HG03108 (cell line): ENCODE measurements at regions not wholly inside any gene's neighbourhood (a gene's known extent, or its start where the extent isn't known, plus 50 kb on each side); places are given as distances from the start of the nearest gene placed in this dataset.
"Not testable (repeated sequence)": the region's sequence is repeated elsewhere in the genome, so short reads cannot be mapped to it uniquely, and the experiment has no call there.

Experiments
- ATAC-seq: cut with Tn5 transposase; IDR thresholded peaks from one replicate; pipeline ENCODE4 v1.9.1; 2021; ENCODE audit warnings: moderate library complexity; ENCODE audit not compliant: unreplicated experiment

DNA sequence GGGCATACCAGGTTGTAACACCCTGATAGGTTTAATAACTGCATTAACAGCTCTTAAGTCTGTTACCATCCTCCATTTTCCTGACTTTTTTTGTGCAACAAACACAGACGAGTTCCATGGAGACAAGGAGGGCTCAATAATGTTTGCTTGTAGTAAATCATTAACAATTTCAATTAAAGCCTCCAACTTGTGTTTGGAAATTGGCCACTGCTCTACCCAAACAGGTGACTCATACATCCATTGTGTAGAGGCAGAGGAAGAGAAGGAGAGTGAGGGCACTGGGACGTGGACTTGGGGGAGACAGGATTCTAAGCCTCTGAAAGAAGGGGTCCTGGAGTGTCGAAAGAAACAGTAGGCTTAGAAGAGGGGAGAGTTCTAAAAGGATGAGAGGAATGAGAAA lies 213.6 kb upstream of the KCNN2 start:
- no peak for ATAC-seq

DNA sequence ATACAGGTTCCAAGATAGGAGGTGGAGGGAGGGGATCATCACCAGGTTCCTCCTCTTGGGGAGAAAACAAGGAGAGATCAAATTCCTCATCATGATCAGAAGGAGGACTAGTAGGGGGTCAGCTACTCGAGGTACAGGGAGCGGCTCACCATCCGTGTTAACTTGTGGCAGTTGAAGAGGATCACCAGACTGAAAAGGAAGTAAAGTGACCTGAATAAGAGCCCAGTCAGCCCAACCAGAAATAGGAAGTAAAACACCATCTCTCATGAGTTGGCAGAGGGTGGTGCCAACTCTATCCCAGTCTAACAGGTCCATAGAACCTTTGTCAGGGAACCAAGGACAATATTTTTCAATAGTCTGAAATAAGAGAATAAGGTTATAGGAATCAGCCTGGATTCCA lies 213.1 kb upstream of the KCNN2 start:
- ATAC-seq = not testable (repeated sequence)

DNA sequence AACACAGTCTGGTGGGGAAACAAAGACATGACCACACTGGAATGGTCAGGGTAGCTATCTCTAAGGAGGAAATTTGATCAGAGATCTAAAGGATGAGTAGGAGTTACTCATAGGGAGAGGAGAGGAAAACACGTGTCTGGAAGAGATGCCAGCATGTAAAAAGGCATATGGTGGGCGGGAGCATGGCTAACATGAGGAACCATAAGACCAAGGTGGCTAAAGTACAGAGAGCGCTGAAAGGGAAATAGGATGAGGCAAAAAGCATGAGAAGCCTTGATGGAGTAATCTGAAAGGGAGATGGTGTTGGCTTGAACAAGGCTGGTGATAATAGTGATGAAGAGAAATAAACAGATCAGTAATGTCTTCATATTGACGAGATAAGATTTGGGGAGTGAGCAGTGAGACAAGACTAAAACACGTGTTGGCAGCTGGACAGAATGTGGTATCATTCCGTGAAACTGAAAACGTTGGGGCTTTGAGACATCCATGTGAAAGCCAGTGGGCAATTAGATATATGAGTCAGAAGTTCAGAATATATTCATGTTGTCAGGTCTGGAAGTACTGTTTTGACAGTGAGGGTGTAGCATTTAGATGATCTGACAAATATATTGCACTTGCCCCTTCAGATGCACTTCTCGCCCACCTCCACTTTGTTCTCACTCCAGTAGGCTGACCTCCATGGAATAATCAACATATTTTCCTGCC lies 209.1 kb upstream of the KCNN2 start:
- ATAC-seq = no peak

DNA sequence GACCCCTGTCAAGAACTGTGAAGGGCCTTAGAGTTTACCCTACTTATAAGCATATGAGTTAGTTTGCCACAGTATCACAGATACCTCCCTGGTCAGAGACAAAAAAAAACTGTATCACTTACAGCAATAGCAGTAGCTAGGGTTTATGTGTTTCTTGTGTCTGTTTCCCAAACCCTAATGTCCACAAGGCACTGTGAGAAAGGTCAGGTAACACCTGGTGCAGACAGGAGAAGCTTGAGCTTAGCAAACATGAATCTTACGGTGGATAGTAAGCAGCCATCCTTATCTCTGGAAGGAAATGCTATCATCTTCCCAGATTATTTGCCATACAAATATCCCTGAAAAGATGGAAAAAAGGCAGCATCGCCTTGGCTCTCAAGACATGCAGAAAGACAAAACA lies 208.5 kb upstream of the KCNN2 start:
- ATAC-seq = no peak

GRCh38 chr5:114153833-114154232 lies 208.0 kb upstream of the KCNN2 start:
- ATAC-seq = no peak

DNA sequence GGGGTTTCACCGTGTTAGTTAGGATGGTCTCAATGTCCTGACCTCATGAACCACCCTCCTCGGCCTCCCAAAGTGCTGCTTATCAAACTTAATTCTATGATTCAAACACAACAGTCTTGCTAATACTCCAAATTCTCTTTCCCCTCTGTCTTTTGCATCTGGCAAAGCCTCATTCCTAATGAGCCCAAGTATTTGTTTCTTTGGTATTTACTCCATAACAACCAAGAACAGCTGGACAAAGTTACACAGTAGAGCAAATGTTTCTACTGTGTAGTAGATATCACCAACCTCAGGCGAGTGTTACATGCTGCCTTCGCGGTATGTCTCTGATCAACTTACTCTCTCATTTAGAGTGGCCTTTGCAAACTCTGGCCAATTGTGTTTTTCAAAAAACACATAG lies 195.8 kb upstream of the KCNN2 start:
- no peak for ATAC-seq

DNA sequence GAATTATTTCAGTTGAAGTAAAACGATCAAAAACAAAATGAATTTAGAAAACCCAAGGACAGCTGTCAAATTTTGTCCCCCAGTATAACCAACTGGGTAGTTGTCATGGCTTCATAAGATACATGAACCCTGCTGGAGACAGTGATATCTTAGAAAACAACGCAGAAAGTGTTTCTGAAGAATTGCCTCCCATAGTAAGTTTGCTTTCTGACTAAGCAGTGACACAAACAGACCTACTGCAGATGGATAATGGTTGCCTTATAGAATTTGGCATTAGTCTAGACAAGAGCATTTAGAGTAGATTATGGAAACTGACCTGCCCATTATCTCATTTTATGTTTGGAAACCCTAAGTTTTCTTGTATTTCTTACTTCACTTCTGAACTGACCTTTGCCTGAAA lies 187.7 kb upstream of the KCNN2 start:
- no peak for ATAC-seq

DNA sequence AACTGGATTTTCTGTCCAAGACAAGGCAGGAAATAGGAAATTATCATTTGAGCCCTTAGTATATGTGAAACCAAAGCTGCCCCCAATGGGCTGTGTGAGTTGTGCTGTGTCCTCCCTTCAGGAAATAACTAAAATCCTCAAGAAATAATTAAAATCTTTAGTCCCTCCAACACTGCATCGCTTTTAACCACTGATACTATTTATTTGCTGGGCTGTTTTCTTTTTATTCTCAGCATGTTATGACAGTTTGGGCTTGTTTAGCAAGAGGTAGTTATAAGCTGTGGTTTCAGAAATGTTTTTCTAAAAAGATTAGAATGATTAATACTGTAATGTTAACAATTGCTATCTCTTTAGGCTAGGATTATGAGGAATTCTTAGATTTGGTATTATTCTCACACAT lies 187.0 kb upstream of the KCNN2 start:
- no peak for ATAC-seq

DNA sequence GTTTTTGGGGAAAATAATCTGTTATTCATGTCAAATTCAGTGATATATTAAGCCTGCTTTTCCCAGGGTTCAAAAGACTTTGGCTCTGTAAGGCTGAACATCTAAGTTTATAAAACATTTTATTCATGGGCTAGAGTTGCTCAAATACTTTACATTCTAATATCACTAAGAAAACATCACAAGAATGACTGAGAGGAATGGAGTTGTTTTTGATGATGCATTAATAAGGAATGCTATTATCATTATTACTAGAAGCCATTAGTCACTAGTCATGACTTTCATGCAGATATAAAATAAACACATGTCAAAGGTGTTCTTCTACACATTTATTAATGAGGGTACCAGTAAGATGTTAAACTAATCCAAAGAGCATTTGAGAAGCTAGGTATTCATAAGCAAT lies 185.5 kb upstream of the KCNN2 start:
- ATAC-seq = no peak

GRCh38 chr5:114179134-114179533 lies 182.7 kb upstream of the KCNN2 start:
- ATAC-seq = no peak

DNA sequence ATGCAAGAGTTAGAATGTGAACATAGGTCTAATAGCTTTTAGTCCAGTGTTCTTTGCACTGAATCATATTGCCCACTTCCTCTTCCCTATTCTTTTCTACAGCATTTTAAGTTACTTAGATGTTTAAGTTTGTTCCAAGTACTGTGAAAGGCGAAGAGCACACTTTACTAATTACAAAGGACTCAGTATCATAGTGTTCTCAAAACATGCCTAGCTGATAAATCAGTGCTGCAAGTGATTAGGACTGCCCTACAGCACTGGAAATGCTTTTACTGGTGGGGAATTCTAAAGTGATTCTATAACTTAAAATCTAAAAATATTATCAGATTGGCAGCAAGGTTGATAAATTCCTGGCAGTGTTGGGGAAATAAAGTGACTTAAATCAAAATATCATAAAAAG lies 177.9 kb upstream of the KCNN2 start:
- no peak for ATAC-seq

GRCh38 chr5:114185274-114185673 lies 176.6 kb upstream of the KCNN2 start:
- ATAC-seq = no peak

GRCh38 chr5:114191441-114191840 lies 170.4 kb upstream of the KCNN2 start:
- ATAC-seq = no peak

DNA sequence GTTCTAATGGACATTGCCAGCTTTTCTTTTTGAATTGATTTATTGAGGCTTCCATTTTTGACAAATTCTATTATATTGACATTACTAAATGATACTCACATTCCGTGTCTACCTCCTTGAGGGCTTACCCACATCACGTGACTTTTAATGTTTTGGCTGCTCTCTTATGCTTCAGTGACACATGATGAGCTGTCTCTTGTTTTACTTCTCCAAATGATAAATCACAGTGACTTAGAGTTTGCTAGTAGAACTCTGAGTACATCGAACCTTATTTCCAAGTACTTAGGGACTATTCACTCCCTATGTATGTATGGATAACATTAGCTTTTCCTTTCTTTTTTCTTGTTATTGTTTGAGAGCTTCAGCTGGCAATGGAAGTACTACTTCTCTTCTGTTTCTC lies 169.8 kb upstream of the KCNN2 start:
- no peak for ATAC-seq

DNA sequence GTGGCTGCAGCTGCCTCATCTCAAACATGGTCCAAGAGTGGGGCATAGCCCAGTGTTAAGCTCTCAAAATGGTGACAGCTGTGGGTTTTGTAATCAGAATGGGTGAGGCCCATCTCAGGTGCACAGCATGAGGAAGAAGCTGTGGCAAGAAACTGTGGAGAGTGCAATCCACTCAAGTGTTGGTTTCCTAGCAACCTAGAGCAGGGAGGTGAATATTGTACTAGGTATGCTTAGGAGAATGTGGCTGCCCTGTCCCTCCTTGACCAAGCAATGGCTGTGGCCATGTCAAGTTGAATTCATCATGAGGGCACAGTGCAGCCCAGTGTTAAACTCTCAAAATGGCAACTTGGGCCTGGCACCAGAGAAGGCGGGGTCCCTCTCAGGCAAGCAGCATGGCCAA lies 160.5 kb upstream of the KCNN2 start:
- no peak for ATAC-seq

GRCh38 chr5:114204923-114205322 lies 156.9 kb upstream of the KCNN2 start:
- ATAC-seq = no peak

GRCh38 chr5:114206640-114207039 lies 155.2 kb upstream of the KCNN2 start:
- ATAC-seq = no peak

DNA sequence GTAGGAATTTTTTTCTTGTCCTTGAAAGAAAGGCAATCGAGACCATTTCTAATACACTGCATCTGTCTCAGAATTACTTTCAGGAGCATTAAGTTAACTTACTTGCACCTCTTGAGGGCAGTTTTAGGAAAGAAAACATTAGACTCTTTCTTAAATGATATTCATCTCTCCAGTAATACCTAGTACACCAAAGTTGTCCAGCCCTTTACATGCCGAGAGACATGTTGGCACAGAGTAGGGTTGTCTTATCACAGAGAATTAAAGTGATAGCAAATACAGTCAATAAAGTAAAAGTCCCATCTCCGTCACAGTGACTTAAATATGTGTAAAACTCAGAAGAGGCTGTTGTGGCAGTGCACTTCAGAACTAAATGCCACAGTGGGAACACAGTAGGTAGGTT lies 154.3 kb upstream of the KCNN2 start:
- no peak for ATAC-seq

DNA sequence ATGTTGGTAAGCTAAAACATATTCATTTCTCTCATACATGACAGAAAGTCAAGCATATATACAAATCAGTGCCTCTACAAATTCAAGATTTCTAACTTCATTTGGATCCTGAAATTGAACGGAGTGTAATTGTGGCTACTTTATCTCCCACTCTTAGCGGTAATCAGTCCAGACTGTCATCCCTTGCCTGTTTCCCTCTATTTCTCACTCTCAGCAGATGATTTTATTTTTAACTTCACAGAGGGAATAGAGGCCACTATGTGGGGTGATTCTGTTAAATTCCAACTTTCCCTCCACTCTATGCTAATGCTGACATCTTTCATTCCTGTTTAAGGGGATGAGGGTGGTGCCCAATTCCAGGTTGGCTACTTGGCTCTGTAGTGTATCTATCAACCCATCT lies 153.8 kb upstream of the KCNN2 start:
- ATAC-seq = no peak

GRCh38 chr5:114208588-114208987 lies 153.3 kb upstream of the KCNN2 start:
- no peak for ATAC-seq

GRCh38 chr5:114210662-114211061 lies 151.2 kb upstream of the KCNN2 start:
- ATAC-seq = no peak

GRCh38 chr5:114221807-114222206 lies 140.1 kb upstream of the KCNN2 start:
- ATAC-seq = no peak

DNA sequence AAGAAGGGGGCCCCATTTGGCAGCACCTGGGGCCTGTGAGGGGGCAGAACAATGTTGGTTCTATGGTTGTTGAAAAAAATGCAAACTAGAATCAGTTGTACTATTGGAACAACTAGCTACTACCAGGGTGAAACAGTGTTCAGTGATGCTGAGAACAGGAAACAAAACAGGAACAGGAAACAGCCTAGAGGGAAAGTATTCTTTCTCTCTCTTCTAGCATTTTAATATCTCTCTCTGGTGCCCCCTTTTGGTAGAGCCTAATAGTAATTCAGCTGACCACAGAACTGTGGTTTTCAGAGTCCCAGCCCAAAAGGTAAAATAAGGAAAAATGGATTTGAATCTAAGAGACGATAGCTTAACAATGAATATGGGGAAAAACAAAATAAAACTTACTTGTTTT lies 138.0 kb upstream of the KCNN2 start:
- ATAC-seq = no peak
